ENCODE measurements at regions not wholly inside any gene's neighbourhood (a gene's known extent, or its start where the extent isn't known, plus 50 kb on each side); places are given as distances from the start of the nearest gene placed in this dataset.

DNA sequence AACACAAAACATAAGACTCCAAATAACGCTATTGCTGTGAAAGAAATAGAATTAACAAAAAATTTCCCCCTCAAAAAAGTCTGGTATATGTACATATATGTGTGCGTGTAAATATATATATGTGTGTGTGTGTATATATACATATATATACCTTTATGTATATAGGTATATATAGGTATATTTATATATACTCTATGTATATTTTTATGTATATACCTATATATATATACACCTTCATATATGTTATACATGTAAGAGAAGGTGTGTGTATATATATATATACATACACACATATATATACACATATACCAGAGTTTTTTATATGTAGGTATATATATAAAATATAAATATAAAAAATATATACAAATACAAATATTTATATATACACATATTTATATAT is 199.2 kb downstream of the RAB38 start:
- no peaks in the 10 kb centered on the region for H3K23me2 ChIP-seq (ENCODE audit: low read depth, low read length)
- H3K9ac ChIP-seq (replicated peaks in 1 of 4; ENCODE audit: extremely low read depth in 1 of 4, low read depth in 3 of 4, low read length in 3 of 4), result no peak overlapping the region
- no peak overlapping the region for H3K18ac ChIP-seq (ENCODE audit: extremely low read depth, low read length)
- H3K4me2 ChIP-seq (ENCODE audit: insufficient read depth in 1 of 2, low read depth in 2 of 2, low read length in 2 of 2), result no peak overlapping the region
- no peaks in the 10 kb centered on the region for H3K79me1 ChIP-seq (ENCODE audit: low read depth, low read length)
- no peaks in the 10 kb centered on the region for H3K79me2 ChIP-seq (ENCODE audit: control insufficient read depth in 1 of 2, insufficient read depth in 2 of 2, low read length in 2 of 2)
- no peak overlapping the region for H3K56ac ChIP-seq (replicated peaks; ENCODE audit: insufficient read length, low read depth, low read length)
- no peak overlapping the region for H4K5ac ChIP-seq (ENCODE audit: insufficient read length, low read depth, low read length)
- H2BK120ac ChIP-seq (replicated peaks; ENCODE audit: low read depth, low read length), result no peak overlapping the region
- TF ChIP-seq FOSL1 (IDR thresholded peaks at IDR 0.05; ENCODE audit: insufficient read depth, low read depth, low read length) (no peak), CBX5 (IDR thresholded peaks at IDR 0.05; ENCODE audit: low read depth, low read length) (no peak), JUN (IDR thresholded peaks at IDR 0.05; ENCODE audit: low read depth, low read length) (no peak), BACH1 (IDR thresholded peaks at IDR 0.05; ENCODE audit: low read length) (no peak), USF2 (IDR thresholded peaks at IDR 0.05; ENCODE audit: low read length) (no peak), YY1 (IDR thresholded peaks at IDR 0.05; ENCODE audit: low read depth, low read length) (no peak), SP4 (IDR thresholded peaks at IDR 0.05; ENCODE audit: low read length) (no peak), TEAD4 (IDR thresholded peaks at IDR 0.05; ENCODE audit: low read depth, low read length) (no peak), ZNF274 (IDR thresholded peaks at IDR 0.05; ENCODE audit: borderline replicate concordance, extremely low read depth, low read length) (no peak), MAFK (IDR thresholded peaks at IDR 0.05; ENCODE audit: low read depth, low read length) (no peak), KDM4A (IDR thresholded peaks at IDR 0.05; ENCODE audit: low read depth, low read length, severe bottlenecking) (no peak), SIX5 (IDR thresholded peaks at IDR 0.05; ENCODE audit: low read depth, low read length) (no peak), TCF12 (IDR thresholded peaks at IDR 0.05; ENCODE audit: low read depth, low read length) (no peak), ASH2L (IDR thresholded peaks at IDR 0.05; ENCODE audit: low read length) (no peak), POLR2AphosphoS5 (IDR thresholded peaks at IDR 0.05; ENCODE audit: low read depth, low read length) (no peak)
- TF ChIP-seq, protein P1, sequence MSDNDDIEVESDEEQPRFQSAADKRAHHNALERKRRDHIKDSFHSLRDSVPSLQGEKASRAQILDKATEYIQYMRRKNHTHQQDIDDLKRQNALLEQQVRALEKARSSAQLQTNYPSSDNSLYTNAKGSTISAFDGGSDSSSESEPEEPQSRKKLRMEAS (IDR thresholded peaks at IDR 0.05), result no peak
- H3K23ac ChIP-seq (ENCODE audit: insufficient read length), result no peak overlapping the region
- H3K27ac ChIP-seq (ENCODE audit: low read depth, low read length), result no peak overlapping the region
- H2BK15ac ChIP-seq (ENCODE audit: low read length), result no peak overlapping the region
- POLR2A ChIA-PET (ENCODE audit: partially characterized antibody), result no interaction called here
- H3K36me3 ChIP-seq (ENCODE audit: control insufficient read depth in 2 of 4, insufficient read depth in 4 of 4, low read length in 3 of 4), result no peaks in the 10 kb centered on the region
- no peaks in the 10 kb centered on the region for H3K27me3 ChIP-seq (replicated peaks in 1 of 4; ENCODE audit: control insufficient read depth in 3 of 4, extremely low read depth in 1 of 4, insufficient read depth in 3 of 4, low read length in 3 of 4)
- no peak overlapping the region for H2BK12ac ChIP-seq (ENCODE audit: low read depth, low read length)
- no peak for FAIRE-seq
- H3K4me1 ChIP-seq (replicated peaks in 1 of 4; ENCODE audit: control insufficient read depth in 3 of 4, insufficient read depth in 4 of 4, low read length in 3 of 4), result peaks cover 0 to 2% (median 0%) of the 10 kb centered on the region in 4 experiments; a peak in 1 of 7 replicates
- DNase-seq (ENCODE audit: low read depth in 1 of 2, low spot score in 2 of 2), result no peak
- no peak overlapping the region for H2BK5ac ChIP-seq (ENCODE audit: low read depth, low read length)
- no peak overlapping the region for H4K91ac ChIP-seq (replicated peaks; ENCODE audit: insufficient read length, low read length)
- no peaks in the 10 kb centered on the region for H4K20me1 ChIP-seq (replicated peaks in 1 of 2; ENCODE audit: control insufficient read depth in 1 of 2, insufficient read depth in 2 of 2, low read length in 2 of 2)
- H3K9me3 ChIP-seq (ENCODE audit: insufficient read depth in 2 of 2, low read depth in 1 of 2, low read length in 1 of 2), result no peaks in the 10 kb centered on the region; a peak in 1 of 4 replicates
- CTCF ChIA-PET (ENCODE audit: partially characterized antibody), result no interaction called here
- H2BK20ac ChIP-seq (ENCODE audit: low read length), result no peak overlapping the region
- WGBS, 2 experiments (ENCODE audit: extremely low coverage in 1 of 2, insufficient coverage in 1 of 2, insufficient read length in 1 of 2, insufficient replicate concordance in 2 of 2, low coverage in 1 of 2, low lambda C conversion rate in 2 of 2, missing lambda C conversion rate in 1 of 2), result 100% methylated on average over 2 of the region's 2 CpGs; no CpG with 5 or more reads in 1 of the 2 experiments
- H4K8ac ChIP-seq (ENCODE audit: extremely low read depth, insufficient read depth, low read length), result no peak overlapping the region
- H3K14ac ChIP-seq (ENCODE audit: insufficient read length), result no peak overlapping the region
- no peak overlapping the region for H3K4me3 ChIP-seq (ENCODE audit: extremely low read depth in 1 of 4, insufficient read depth in 2 of 4, low read depth in 3 of 4, low read length in 4 of 4)
- no peak overlapping the region for H2AK5ac ChIP-seq (ENCODE audit: low read depth, low read length)
- no peak overlapping the region for H3K4ac ChIP-seq (replicated peaks; ENCODE audit: insufficient read length, low read depth, low read length)
- no peak overlapping the region for H2AFZ ChIP-seq (ENCODE audit: low read length)
